ENCODE measurements at regions not wholly inside any gene's neighbourhood (a gene's known extent, or its start where the extent isn't known, plus 50 kb on each side); places are given as distances from the start of the nearest gene placed in this dataset.

- Histone ChIP-seq H2AFZ (ENCODE audit: low read length) (no peak overlapping the region), H4K8ac (replicated peaks; ENCODE audit: insufficient read length, low read depth, low read length) (no peak overlapping the region), H3K9ac (ENCODE audit: extremely low read depth, insufficient read length, low read length) (no peak overlapping the region), H3K79me2 (ENCODE audit: insufficient read depth, low read length) (no peaks in the 10 kb centered on the region), H3K23ac (ENCODE audit: insufficient read length, low read depth, low read length) (no peak overlapping the region), H4K91ac (ENCODE audit: insufficient read length, low read depth, low read length) (no peak overlapping the region), H3K27ac (ENCODE audit: insufficient read length, low read depth, low read length) (no peak overlapping the region), H3K4me2 (ENCODE audit: insufficient read depth, insufficient read length, low read length) (no peak overlapping the region), H2BK120ac (ENCODE audit: low read depth, low read length, poor library complexity, severe bottlenecking) (no peak overlapping the region), H3K9me3 (ENCODE audit: control insufficient read depth, low read depth, low read length) (no peaks in the 10 kb centered on the region), H3K56ac (ENCODE audit: insufficient read length, low read depth, low read length) (no peak overlapping the region), H3K79me1 (ENCODE audit: insufficient read depth, low read depth, low read length, poor library complexity, severe bottlenecking) (no peaks in the 10 kb centered on the region), H2BK15ac (ENCODE audit: low read depth, low read length) (no peak overlapping the region), H4K5ac (ENCODE audit: insufficient read length, low read depth, low read length) (no peak overlapping the region), H2BK12ac (ENCODE audit: insufficient read length, low read depth, low read length) (no peak overlapping the region), H3K4ac (ENCODE audit: low read depth, low read length) (no peak overlapping the region), H3K27me3 (ENCODE audit: insufficient read depth, low read length) (no peaks in the 10 kb centered on the region), H2AK5ac (ENCODE audit: insufficient read length, low read length) (no peak overlapping the region), H3K14ac (ENCODE audit: insufficient read depth, low read length) (no peak overlapping the region), H3K4me1 (ENCODE audit: insufficient read depth, low read length) (no peaks in the 10 kb centered on the region), H2BK5ac (ENCODE audit: insufficient read length, low read length) (no peak overlapping the region), H3K18ac (ENCODE audit: insufficient read length, low read depth, low read length) (no peak overlapping the region), H4K20me1 (ENCODE audit: control insufficient read depth, insufficient read depth, insufficient read length) (no peaks in the 10 kb centered on the region), H3T11ph (ENCODE audit: low read length) (no peak overlapping the region), H3K23me2 (ENCODE audit: insufficient read length, low read depth, low read length, poor library complexity, severe bottlenecking) (no peaks in the 10 kb centered on the region), H2BK20ac (ENCODE audit: low read depth, low read length, poor library complexity, severe bottlenecking) (no peak overlapping the region)
- no peak overlapping the region; a peak in 1 of 7 replicates for H3K27ac Mint-ChIP-seq
- no peaks in the 10 kb centered on the region for H3K27me3 Mint-ChIP-seq (ENCODE audit: low read depth)
- peaks cover 0 to 7% (median 0%) of the 10 kb centered on the region in 3 experiments; a peak in 3 of 7 replicates for H3K36me3 Mint-ChIP-seq (ENCODE audit: insufficient read depth in 1 of 3, low read depth in 3 of 3)
- no peak for DNase-seq
- no peak for TF ChIP-seq CTCF (conservative IDR thresholded peaks at IDR 0.05)
- no peak overlapping the region for H3K4me3 Mint-ChIP-seq
- H3K4me1 Mint-ChIP-seq, result peaks cover 0 to 1% of the 10 kb centered on the region in 2 experiments; a peak in 1 of 4 replicates
- peaks cover 0 to 4% of the 10 kb centered on the region in 2 experiments; a peak in 2 of 5 replicates for H3K9me3 Mint-ChIP-seq
Measured at GRCh38 chr7:12130609-12131008, 80.5 kb upstream of the TMEM106B start.

Data from H9 (cell line).